GM18505 (cell line): ENCODE measurements at regions not wholly inside any gene's neighbourhood (a gene's known extent, or its start where the extent isn't known, plus 50 kb on each side); places are given as distances from the start of the nearest gene placed in this dataset.

Experiments used
- ATAC-seq: cut with Tn5 transposase; IDR thresholded peaks from one replicate; pipeline ENCODE4 v1.9.1; 2021; ENCODE audit not compliant: unreplicated experiment
- POLR2A ChIP-seq: IDR thresholded peaks from 4 replicates; pipeline ENCODE4 v1.6.1; 2011; ENCODE audit warnings: borderline replicate concordance; ENCODE audit not compliant: insufficient read depth, insufficient read length; ENCODE audit errors: extremely low read depth

DNA sequence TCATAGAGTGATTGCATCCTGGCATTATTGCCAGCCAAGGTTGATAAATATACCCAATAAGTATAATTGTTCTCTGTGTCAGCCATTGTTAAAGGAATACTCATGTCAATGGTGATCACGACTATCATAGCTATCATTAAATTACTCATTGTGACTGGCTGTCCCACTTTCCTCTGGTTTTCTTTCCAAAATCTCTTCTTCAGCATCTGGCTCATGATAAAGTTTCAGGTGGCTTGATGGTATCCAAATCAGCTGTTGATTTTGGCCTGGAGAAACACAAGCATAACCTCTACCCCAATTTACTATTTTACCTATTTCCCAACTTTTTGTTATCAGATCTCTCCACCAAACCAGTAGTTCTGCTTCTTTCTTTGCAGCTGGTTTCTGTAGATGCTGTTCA lies 67.1 kb upstream of the SPIN2A start:
- no peak for ATAC-seq
- no peak for TF ChIP-seq POLR2A

DNA sequence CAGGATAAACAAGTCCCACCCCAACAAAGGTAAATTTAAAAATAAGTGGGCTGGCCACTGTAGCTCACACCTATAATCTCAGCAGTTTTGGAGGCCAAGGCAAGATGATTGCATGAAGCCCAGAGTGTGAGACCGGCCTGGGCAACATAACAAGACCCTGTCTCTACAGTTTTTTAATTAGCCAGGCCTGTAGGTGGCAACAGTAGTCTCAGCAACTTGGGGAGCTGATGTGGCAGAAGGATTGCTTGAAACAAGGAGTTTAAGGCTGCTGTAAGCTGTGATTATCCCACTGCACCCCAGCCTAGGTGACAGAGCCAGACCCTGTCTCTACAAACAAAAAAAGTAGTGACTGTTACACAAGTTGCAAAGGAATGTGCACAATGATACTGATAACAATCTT lies 74.6 kb upstream of the FAAH2 start:
- ATAC-seq, result no peak
- no peak for TF ChIP-seq POLR2A

DNA sequence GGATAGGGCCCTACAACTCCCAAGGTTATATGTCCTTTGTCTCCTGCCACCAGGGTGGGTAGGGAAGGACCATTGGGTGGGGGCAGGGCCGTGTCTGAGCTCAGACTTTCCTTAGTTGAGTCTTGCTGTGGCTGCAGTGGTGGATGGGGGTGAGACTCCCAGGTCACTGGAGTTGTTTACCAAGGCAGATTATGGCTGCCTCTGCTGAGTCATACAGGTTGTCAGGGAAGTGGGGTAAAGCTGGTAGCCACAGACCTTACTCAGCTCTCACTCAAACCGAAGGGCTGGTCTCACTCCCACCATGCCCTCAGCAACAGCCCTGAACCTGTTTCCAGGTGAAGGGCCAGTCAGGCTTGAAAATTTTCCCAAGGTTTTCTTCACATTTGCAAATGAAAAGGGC lies 58.8 kb upstream of the FAAH2 start:
- no peak for ATAC-seq
- TF ChIP-seq POLR2A, result no peak

DNA sequence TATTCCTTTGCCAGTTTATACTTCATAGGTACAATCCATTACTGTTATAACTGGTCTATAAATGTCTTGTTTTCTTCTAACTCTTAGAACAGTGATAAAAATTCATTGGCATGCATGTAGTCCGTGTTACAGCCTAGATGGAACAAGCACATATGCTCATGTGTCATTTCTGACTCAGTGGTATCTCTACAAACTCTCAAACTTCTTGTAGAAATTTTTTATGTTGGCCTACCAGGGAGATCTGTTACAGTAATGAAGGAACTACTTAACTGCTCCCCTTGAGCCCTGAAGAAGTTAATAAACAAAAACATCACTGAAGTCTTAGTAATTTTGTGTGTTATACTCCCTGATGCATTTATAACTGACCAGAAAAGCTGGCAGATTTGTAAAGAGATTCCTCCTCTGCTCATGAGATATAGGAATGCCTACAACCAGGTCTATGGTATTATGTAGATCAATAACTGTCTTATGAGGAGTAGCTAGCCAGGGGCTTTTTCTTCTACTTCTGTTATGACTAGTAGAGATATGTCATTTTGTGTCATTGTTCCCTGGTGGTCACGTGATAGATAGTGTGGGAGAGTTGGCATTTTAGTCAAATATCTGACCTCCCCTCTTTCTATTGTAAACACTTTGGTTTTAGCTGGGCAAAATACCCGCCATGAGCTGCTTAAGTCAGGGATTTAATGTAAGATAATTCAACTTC lies 53.7 kb upstream of the FAAH2 start:
- TF ChIP-seq POLR2A, result no peak
- ATAC-seq, result peak; percentile 88
